Neural progenitor cell (in vitro differentiated cells): ENCODE measurements at regions not wholly inside any gene's neighbourhood (a gene's known extent, or its start where the extent isn't known, plus 50 kb on each side); places are given as distances from the start of the nearest gene placed in this dataset.

Experiments used
- EZH2 ChIP-seq: fragments of 200-600 bp; sonication (generic); IDR thresholded peaks from 2 replicates; pipeline ENCODE4 v1.6.1; 2017; ENCODE audit warnings: antibody characterized with exemption, mild to moderate bottlenecking, moderate library complexity
- EZH2phosphoT487 ChIP-seq: fragments of 200-600 bp; sonication (generic); IDR thresholded peaks from 2 replicates; pipeline ENCODE4 v1.6.1; 2017; ENCODE audit warnings: antibody characterized with exemption
- TF ChIP-seq, protein P1 (sequence below): fragments of 200-600 bp; sonication (generic); IDR thresholded peaks from 2 replicates; pipeline ENCODE4 v1.5.1; 2017; ENCODE audit warnings: antibody characterized with exemption, mild to moderate bottlenecking

GRCh38 chr3:88957711-88958439 is 149.5 kb upstream of the EPHA3 start:
- TF ChIP-seq, protein P1, sequence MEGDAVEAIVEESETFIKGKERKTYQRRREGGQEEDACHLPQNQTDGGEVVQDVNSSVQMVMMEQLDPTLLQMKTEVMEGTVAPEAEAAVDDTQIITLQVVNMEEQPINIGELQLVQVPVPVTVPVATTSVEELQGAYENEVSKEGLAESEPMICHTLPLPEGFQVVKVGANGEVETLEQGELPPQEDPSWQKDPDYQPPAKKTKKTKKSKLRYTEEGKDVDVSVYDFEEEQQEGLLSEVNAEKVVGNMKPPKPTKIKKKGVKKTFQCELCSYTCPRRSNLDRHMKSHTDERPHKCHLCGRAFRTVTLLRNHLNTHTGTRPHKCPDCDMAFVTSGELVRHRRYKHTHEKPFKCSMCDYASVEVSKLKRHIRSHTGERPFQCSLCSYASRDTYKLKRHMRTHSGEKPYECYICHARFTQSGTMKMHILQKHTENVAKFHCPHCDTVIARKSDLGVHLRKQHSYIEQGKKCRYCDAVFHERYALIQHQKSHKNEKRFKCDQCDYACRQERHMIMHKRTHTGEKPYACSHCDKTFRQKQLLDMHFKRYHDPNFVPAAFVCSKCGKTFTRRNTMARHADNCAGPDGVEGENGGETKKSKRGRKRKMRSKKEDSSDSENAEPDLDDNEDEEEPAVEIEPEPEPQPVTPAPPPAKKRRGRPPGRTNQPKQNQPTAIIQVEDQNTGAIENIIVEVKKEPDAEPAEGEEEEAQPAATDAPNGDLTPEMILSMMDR, result no peak
- TF ChIP-seq EZH2 (no peak), EZH2phosphoT487 (no peak)
